ENCODE measurements at regions not wholly inside any gene's neighbourhood (a gene's known extent, or its start where the extent isn't known, plus 50 kb on each side); places are given as distances from the start of the nearest gene placed in this dataset.

- H3K27me3 Mint-ChIP-seq (ENCODE audit: low read depth) = peaks cover 18% of the 10 kb centered on the region
- H3K18ac ChIP-seq (ENCODE audit: insufficient read length, low read depth, low read length) = no peak overlapping the region
- H3K9me3 ChIP-seq (ENCODE audit: control insufficient read depth, low read depth, low read length) = no peaks in the 10 kb centered on the region
- peak overlapping the region; percentile 24 for H3K4me2 ChIP-seq (ENCODE audit: insufficient read depth, insufficient read length, low read length)
- no peaks in the 10 kb centered on the region for H3K79me2 ChIP-seq (ENCODE audit: insufficient read depth, low read length)
- H4K20me1 ChIP-seq (ENCODE audit: control insufficient read depth, insufficient read depth, insufficient read length) = no peaks in the 10 kb centered on the region
- no peak overlapping the region for H3K23ac ChIP-seq (ENCODE audit: insufficient read length, low read depth, low read length)
- peaks cover 12% of the 10 kb centered on the region in 2 experiments for H3K4me1 Mint-ChIP-seq
- H3K4me1 ChIP-seq (ENCODE audit: insufficient read depth, low read length) = no peaks in the 10 kb centered on the region
- H3K23me2 ChIP-seq (ENCODE audit: insufficient read length, low read depth, low read length, poor library complexity, severe bottlenecking) = peaks cover 5% of the 10 kb centered on the region
- no peak overlapping the region for H3K4ac ChIP-seq (ENCODE audit: low read depth, low read length)
- no peak overlapping the region for H4K5ac ChIP-seq (ENCODE audit: insufficient read length, low read depth, low read length)
- H4K91ac ChIP-seq (ENCODE audit: insufficient read length, low read depth, low read length) = no peak overlapping the region
- H2BK20ac ChIP-seq (ENCODE audit: low read depth, low read length, poor library complexity, severe bottlenecking) = no peak overlapping the region
- DNase-seq = peak; percentile 49
- TF ChIP-seq CTCF (conservative IDR thresholded peaks at IDR 0.05) = peak; percentile 50
- H3K27ac Mint-ChIP-seq = no peak overlapping the region
- no peak overlapping the region for H2BK12ac ChIP-seq (ENCODE audit: insufficient read length, low read depth, low read length)
- peak overlapping the region in 1 of 2 experiments; percentile 75; a peak in 3 of 5 replicates for H3K4me3 Mint-ChIP-seq
- H3K14ac ChIP-seq (ENCODE audit: insufficient read depth, low read length) = 0 out of 2 replicates have a peak overlapping the region, but pooled peaks have one; percentile 13
- no peak overlapping the region for H4K8ac ChIP-seq (replicated peaks; ENCODE audit: insufficient read length, low read depth, low read length)
- no peak overlapping the region for H3T11ph ChIP-seq (ENCODE audit: low read length)
- no CpG with 5 or more reads among the region's 46 CpGs for WGBS (ENCODE audit: extremely low coverage, insufficient read length, low lambda C conversion rate)
- no peak overlapping the region; the same call in 1 of the 2 replicates for H2BK15ac ChIP-seq (ENCODE audit: low read depth, low read length)
- H2AK5ac ChIP-seq (ENCODE audit: insufficient read length, low read length) = no peak overlapping the region
- H3K56ac ChIP-seq (ENCODE audit: insufficient read length, low read depth, low read length) = no peak overlapping the region
- H3K36me3 Mint-ChIP-seq (ENCODE audit: insufficient read depth in 1 of 3, low read depth in 3 of 3) = peaks cover 0 to 5% (median 0%) of the 10 kb centered on the region in 3 experiments; a peak in 2 of 7 replicates
- no peak overlapping the region for H3K27ac ChIP-seq (ENCODE audit: insufficient read length, low read depth, low read length)
- no peak overlapping the region for H3K9ac ChIP-seq (ENCODE audit: extremely low read depth, insufficient read length, low read length)
- H2BK5ac ChIP-seq (ENCODE audit: insufficient read length, low read length) = no peak overlapping the region
- peaks cover 2 to 8% of the 10 kb centered on the region in 2 experiments; a peak in 3 of 5 replicates for H3K9me3 Mint-ChIP-seq
- H3K27me3 ChIP-seq (ENCODE audit: insufficient read depth, low read length) = no peaks in the 10 kb centered on the region
- no peaks in the 10 kb centered on the region for H3K79me1 ChIP-seq (ENCODE audit: insufficient read depth, low read depth, low read length, poor library complexity, severe bottlenecking)
- H2BK120ac ChIP-seq (ENCODE audit: low read depth, low read length, poor library complexity, severe bottlenecking) = no peak overlapping the region
- H2AFZ ChIP-seq (ENCODE audit: low read length) = no peak overlapping the region
Measured at GRCh38 chr6:1554476-1555310, 55.0 kb upstream of the FOXC1 start.

All from H9 (cell line).